SK-N-SH (cell line): ENCODE measurements at regions not wholly inside any gene's neighbourhood (a gene's known extent, or its start where the extent isn't known, plus 50 kb on each side); places are given as distances from the start of the nearest gene placed in this dataset.

Source experiments
- CTCF ChIP-seq: fragments of 200-600 bp; sonication (generic); IDR thresholded peaks from 2 replicates; pipeline ENCODE4 v1.6.1; 2017; ENCODE audit warnings: antibody characterized with exemption, mild to moderate bottlenecking, moderate library complexity
- EZH2phosphoT487 ChIP-seq: fragments of 200-600 bp; sonication (generic); IDR thresholded peaks from 2 replicates; pipeline ENCODE4 v1.6.1; 2017; ENCODE audit warnings: low read depth, mixed run types, mild to moderate bottlenecking, antibody characterized with exemption, moderate library complexity, borderline replicate concordance
- GABPA ChIP-seq: IDR thresholded peaks from 2 replicates; pipeline ENCODE4 v1.4.0; 2012; ENCODE audit warnings: low read depth, mild to moderate bottlenecking
- POLR2AphosphoS5 ChIP-seq: IDR thresholded peaks from 2 replicates; pipeline ENCODE4 v1.6.1; 2012; ENCODE audit warnings: low read depth, low read length
- RCOR1 ChIP-seq: fragments of 150-350 bp; IDR thresholded peaks from 2 replicates; pipeline ENCODE4 v1.6.1; 2017; ENCODE audit warnings: antibody characterized with exemption, low read length
- REST ChIP-seq: IDR thresholded peaks from 2 replicates; pipeline ENCODE4 v1.6.1; 2012; ENCODE audit warnings: mild to moderate bottlenecking, low read depth, low read length, moderate library complexity
- RXRA ChIP-seq: IDR thresholded peaks from 2 replicates; pipeline ENCODE4 v1.4.0; 2012; ENCODE audit warnings: low read depth, mild to moderate bottlenecking, borderline replicate concordance
- SIN3A ChIP-seq: IDR thresholded peaks from 2 replicates; pipeline ENCODE4 v1.6.1; 2012; ENCODE audit warnings: low read depth, mild to moderate bottlenecking, low read length, moderate library complexity, borderline replicate concordance
- TAF1 ChIP-seq: IDR thresholded peaks from 2 replicates; pipeline ENCODE4 v1.6.1; 2012; ENCODE audit warnings: low read depth, mild to moderate bottlenecking, low read length, moderate library complexity, borderline replicate concordance
- TEAD4 ChIP-seq: IDR thresholded peaks from 2 replicates; pipeline ENCODE4 v1.4.0; 2012; ENCODE audit warnings: mild to moderate bottlenecking, borderline replicate concordance; ENCODE audit not compliant: insufficient read depth
- USF2 ChIP-seq: fragments of 150-350 bp; IDR thresholded peaks from 2 replicates; pipeline ENCODE4 v1.6.1; 2017; ENCODE audit warnings: antibody characterized with exemption, low read length, low read depth, borderline replicate concordance
- YY1 ChIP-seq: IDR thresholded peaks from 2 replicates; pipeline ENCODE4 v1.4.0; 2012; ENCODE audit warnings: low read depth, mild to moderate bottlenecking

- TF ChIP-seq RXRA (no peak), GABPA (no peak), CTCF (no peak), POLR2AphosphoS5 (no peak), TAF1 (no peak), EZH2phosphoT487 (no peak), YY1 (no peak), REST (no peak), USF2 (no peak), TEAD4 (no peak), RCOR1 (no peak), SIN3A (no peak)
These were observed 335.2 kb upstream of the RNF32 start for GRCh38 chr7:156305351-156305750.
